ENCODE measurements at regions not wholly inside any gene's neighbourhood (a gene's known extent, or its start where the extent isn't known, plus 50 kb on each side); places are given as distances from the start of the nearest gene placed in this dataset.

DNA sequence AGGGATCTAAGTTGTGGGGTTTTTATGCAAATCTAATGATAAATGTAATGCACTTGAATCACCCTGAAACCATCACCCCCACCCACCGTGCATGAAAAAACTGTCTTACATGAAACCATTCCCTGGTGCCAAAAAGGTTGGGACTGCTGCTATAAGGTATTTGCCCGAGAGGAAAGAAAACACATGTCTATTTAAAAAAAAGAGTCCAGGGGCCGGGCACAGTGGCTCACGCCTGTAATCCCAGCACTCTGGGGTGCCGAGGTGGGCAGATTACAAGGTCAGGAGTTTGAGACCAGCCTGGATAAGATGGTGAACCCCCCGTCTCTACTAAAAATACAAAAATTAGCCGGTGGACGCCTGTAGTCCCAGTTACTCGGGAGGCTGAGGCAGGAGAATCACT is 1372.8 kb upstream of the CDH2 start:
- no peak for DNase-seq (ENCODE audit: extremely low read depth, insufficient read length)
- Histone ChIP-seq H3K4me3 (replicated peaks; ENCODE audit: low read depth, low read length) (no peak overlapping the region), H3K36me3 (ENCODE audit: control insufficient read depth, insufficient read depth, low read length) (no peaks in the 10 kb centered on the region), H3K27me3 (replicated peaks; ENCODE audit: control insufficient read depth, insufficient read depth, low read length) (no peaks in the 10 kb centered on the region)
- TF ChIP-seq, protein P1, sequence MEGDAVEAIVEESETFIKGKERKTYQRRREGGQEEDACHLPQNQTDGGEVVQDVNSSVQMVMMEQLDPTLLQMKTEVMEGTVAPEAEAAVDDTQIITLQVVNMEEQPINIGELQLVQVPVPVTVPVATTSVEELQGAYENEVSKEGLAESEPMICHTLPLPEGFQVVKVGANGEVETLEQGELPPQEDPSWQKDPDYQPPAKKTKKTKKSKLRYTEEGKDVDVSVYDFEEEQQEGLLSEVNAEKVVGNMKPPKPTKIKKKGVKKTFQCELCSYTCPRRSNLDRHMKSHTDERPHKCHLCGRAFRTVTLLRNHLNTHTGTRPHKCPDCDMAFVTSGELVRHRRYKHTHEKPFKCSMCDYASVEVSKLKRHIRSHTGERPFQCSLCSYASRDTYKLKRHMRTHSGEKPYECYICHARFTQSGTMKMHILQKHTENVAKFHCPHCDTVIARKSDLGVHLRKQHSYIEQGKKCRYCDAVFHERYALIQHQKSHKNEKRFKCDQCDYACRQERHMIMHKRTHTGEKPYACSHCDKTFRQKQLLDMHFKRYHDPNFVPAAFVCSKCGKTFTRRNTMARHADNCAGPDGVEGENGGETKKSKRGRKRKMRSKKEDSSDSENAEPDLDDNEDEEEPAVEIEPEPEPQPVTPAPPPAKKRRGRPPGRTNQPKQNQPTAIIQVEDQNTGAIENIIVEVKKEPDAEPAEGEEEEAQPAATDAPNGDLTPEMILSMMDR (IDR thresholded peaks at IDR 0.05; ENCODE audit: insufficient read depth, low read length, poor library complexity, severe bottlenecking) = no peak

DNA sequence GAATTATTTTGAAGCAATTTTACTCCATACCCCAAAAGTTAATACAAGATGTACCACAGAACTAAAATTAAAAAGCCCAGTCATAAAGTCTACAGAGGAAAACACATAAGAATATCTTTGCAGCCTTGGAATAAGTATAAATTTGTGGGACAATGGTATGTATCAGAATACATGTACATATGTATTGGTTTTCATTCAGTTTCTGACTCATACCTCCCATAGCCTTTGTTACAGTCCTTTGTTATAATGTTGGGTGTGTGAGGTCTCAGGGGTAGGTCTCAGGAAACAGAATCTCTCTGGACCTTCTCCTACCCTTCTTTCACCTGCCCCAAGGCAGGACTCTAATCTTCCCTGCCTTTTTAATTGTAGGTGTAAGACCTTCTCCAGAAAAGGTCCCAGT is 1370.7 kb upstream of the CDH2 start:
- DNase-seq (ENCODE audit: extremely low read depth, insufficient read length) = no peak
- TF ChIP-seq, protein P1 (IDR thresholded peaks at IDR 0.05; ENCODE audit: insufficient read depth, low read length, poor library complexity, severe bottlenecking) = no peak

GRCh38 chr18:29540548-29540947 is 1363.6 kb upstream of the CDH2 start:
- Histone ChIP-seq H3K36me3 (ENCODE audit: control insufficient read depth, insufficient read depth, low read length) (no peaks in the 10 kb centered on the region), H3K4me3 (replicated peaks; ENCODE audit: low read depth, low read length) (no peak overlapping the region), H3K27me3 (replicated peaks; ENCODE audit: control insufficient read depth, insufficient read depth, low read length) (no peaks in the 10 kb centered on the region)
- no peak for DNase-seq (ENCODE audit: extremely low read depth, insufficient read length)
- TF ChIP-seq, protein P1 (IDR thresholded peaks at IDR 0.05; ENCODE audit: insufficient read depth, low read length, poor library complexity, severe bottlenecking) = no peak

More for the DNA sequence above, 1370.7 kb upstream of the CDH2 start:
- Histone ChIP-seq H3K4me3 (replicated peaks; ENCODE audit: low read depth, low read length) (no peak overlapping the region), H3K36me3 (ENCODE audit: control insufficient read depth, insufficient read depth, low read length) (no peaks in the 10 kb centered on the region), H3K27me3 (replicated peaks; ENCODE audit: control insufficient read depth, insufficient read depth, low read length) (no peaks in the 10 kb centered on the region)

GRCh38 chr18:29531746-29532145 is 1354.8 kb upstream of the CDH2 start:
- TF ChIP-seq, protein P1 (IDR thresholded peaks at IDR 0.05; ENCODE audit: insufficient read depth, low read length, poor library complexity, severe bottlenecking) = no peak
- Histone ChIP-seq H3K27me3 (replicated peaks; ENCODE audit: control insufficient read depth, insufficient read depth, low read length) (no peaks in the 10 kb centered on the region), H3K4me3 (replicated peaks; ENCODE audit: low read depth, low read length) (no peak overlapping the region), H3K36me3 (ENCODE audit: control insufficient read depth, insufficient read depth, low read length) (no peaks in the 10 kb centered on the region)
- DNase-seq (ENCODE audit: extremely low read depth, insufficient read length) = no peak

DNA sequence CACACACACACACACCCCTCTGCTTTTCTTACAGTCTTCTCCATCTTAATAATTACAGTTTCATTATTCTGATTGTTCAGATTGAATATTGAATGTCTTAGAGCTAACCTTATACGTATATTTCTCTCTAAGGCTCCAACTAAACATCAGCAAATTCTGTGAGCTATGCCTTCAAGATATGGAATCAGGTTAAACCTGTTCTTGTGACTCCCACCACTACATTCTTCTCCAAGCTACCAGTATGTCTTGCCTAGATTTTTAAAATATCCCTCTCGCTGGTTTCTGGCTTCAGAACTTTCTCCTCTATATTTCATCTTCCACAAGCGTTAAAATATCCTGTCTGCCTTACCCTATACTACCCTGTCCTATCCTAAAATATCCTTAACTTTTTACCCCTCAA is 1346.4 kb upstream of the CDH2 start:
- TF ChIP-seq, protein P1 (IDR thresholded peaks at IDR 0.05; ENCODE audit: insufficient read depth, low read length, poor library complexity, severe bottlenecking) = no peak
- DNase-seq (ENCODE audit: extremely low read depth, insufficient read length) = no peak
- H3K4me3 ChIP-seq (replicated peaks; ENCODE audit: low read depth, low read length) = no peak overlapping the region
- H3K27me3 ChIP-seq (replicated peaks; ENCODE audit: control insufficient read depth, insufficient read depth, low read length) = no peaks in the 10 kb centered on the region
- no peaks in the 10 kb centered on the region for H3K36me3 ChIP-seq (ENCODE audit: control insufficient read depth, insufficient read depth, low read length)

DNA sequence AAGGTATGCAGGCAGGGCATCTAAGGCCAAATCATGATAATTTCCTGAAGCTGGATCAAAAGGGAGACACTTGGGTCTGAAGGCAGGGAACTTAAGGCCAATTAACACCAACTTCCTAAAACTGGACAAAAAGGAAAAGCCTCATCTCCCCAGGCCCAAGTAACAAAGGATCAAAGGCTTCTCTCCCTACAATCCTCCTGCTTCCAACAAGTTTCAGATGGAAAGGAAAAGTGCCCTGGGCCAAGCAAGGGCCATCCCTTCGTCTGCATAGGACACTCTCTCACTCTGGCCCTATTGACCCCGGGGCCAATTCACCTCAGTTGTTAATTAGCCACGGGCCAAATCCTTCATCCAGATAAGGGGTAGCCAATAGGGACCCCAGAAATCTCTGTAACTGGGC is 1335.8 kb upstream of the CDH2 start:
- no peaks in the 10 kb centered on the region for H3K36me3 ChIP-seq (ENCODE audit: control insufficient read depth, insufficient read depth, low read length)
- no peaks in the 10 kb centered on the region for H3K27me3 ChIP-seq (replicated peaks; ENCODE audit: control insufficient read depth, insufficient read depth, low read length)
- no peak for DNase-seq (ENCODE audit: extremely low read depth, insufficient read length)
- H3K4me3 ChIP-seq (replicated peaks; ENCODE audit: low read depth, low read length) = no peak overlapping the region
- TF ChIP-seq, protein P1 (IDR thresholded peaks at IDR 0.05; ENCODE audit: insufficient read depth, low read length, poor library complexity, severe bottlenecking) = no peak
